ENCODE measurements at regions not wholly inside any gene's neighbourhood (a gene's known extent, or its start where the extent isn't known, plus 50 kb on each side); places are given as distances from the start of the nearest gene placed in this dataset.

DNA sequence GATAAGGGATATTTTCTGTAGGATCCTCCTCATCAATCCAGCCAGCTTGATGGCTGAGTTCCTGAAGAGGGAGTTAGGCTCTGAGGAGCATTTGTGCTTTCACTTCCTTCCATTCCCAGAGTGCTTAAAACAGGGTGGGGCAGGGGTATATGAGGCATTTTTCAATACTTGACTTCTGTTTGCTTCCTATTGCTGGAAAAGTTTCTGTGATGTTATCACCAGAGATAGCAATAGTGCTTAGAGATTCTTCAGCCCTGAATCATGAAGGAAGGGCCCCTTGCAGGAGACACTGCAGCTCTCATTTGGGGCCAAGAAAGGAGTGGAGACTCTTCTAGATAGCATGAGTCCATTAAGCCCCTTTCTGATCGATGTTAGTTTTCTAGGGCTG, 166.7 kb upstream of the RPS6KA3 start:
- ChIA-PET RAD21 (ENCODE audit: low non-redundant PET in 1 of 2, low total read pairs in 2 of 2, uncharacterized antibody in 2 of 2, unreplicated experiment in 2 of 2) (no interaction called here), POLR2A (no interaction called here), CTCF (no interaction called here)
- H3K4me2 ChIP-seq (ENCODE audit: low read length): no peak overlapping the region
- no peaks in the 10 kb centered on the region for H3K79me2 ChIP-seq (ENCODE audit: insufficient read depth, low read length)
- TF ChIP-seq, protein P1, sequence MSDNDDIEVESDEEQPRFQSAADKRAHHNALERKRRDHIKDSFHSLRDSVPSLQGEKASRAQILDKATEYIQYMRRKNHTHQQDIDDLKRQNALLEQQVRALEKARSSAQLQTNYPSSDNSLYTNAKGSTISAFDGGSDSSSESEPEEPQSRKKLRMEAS (IDR thresholded peaks at IDR 0.05): no peak
- TF ChIP-seq, protein P2, sequence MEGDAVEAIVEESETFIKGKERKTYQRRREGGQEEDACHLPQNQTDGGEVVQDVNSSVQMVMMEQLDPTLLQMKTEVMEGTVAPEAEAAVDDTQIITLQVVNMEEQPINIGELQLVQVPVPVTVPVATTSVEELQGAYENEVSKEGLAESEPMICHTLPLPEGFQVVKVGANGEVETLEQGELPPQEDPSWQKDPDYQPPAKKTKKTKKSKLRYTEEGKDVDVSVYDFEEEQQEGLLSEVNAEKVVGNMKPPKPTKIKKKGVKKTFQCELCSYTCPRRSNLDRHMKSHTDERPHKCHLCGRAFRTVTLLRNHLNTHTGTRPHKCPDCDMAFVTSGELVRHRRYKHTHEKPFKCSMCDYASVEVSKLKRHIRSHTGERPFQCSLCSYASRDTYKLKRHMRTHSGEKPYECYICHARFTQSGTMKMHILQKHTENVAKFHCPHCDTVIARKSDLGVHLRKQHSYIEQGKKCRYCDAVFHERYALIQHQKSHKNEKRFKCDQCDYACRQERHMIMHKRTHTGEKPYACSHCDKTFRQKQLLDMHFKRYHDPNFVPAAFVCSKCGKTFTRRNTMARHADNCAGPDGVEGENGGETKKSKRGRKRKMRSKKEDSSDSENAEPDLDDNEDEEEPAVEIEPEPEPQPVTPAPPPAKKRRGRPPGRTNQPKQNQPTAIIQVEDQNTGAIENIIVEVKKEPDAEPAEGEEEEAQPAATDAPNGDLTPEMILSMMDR (IDR thresholded peaks at IDR 0.05 in 2 of 3, conservative IDR thresholded peaks at IDR 0.05 in 1 of 3; ENCODE audit: borderline replicate concordance in 1 of 3, insufficient read depth in 1 of 3, low read depth in 2 of 3, low read length in 2 of 3): no peak
- no peak for TF ChIP-seq RAD21 (IDR thresholded peaks at IDR 0.05; ENCODE audit: low read depth)
- no peak for TF ChIP-seq SRF (IDR thresholded peaks at IDR 0.05; ENCODE audit: low read depth)
- TF ChIP-seq YY1 (IDR thresholded peaks at IDR 0.05; ENCODE audit: extremely low read depth, insufficient replicate concordance, low read depth, low read length): no peak
- TF ChIP-seq, protein P3, sequence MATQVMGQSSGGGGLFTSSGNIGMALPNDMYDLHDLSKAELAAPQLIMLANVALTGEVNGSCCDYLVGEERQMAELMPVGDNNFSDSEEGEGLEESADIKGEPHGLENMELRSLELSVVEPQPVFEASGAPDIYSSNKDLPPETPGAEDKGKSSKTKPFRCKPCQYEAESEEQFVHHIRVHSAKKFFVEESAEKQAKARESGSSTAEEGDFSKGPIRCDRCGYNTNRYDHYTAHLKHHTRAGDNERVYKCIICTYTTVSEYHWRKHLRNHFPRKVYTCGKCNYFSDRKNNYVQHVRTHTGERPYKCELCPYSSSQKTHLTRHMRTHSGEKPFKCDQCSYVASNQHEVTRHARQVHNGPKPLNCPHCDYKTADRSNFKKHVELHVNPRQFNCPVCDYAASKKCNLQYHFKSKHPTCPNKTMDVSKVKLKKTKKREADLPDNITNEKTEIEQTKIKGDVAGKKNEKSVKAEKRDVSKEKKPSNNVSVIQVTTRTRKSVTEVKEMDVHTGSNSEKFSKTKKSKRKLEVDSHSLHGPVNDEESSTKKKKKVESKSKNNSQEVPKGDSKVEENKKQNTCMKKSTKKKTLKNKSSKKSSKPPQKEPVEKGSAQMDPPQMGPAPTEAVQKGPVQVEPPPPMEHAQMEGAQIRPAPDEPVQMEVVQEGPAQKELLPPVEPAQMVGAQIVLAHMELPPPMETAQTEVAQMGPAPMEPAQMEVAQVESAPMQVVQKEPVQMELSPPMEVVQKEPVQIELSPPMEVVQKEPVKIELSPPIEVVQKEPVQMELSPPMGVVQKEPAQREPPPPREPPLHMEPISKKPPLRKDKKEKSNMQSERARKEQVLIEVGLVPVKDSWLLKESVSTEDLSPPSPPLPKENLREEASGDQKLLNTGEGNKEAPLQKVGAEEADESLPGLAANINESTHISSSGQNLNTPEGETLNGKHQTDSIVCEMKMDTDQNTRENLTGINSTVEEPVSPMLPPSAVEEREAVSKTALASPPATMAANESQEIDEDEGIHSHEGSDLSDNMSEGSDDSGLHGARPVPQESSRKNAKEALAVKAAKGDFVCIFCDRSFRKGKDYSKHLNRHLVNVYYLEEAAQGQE (IDR thresholded peaks at IDR 0.05; ENCODE audit: low read depth): no peak
- no peak for TF ChIP-seq ELF1 (IDR thresholded peaks at IDR 0.05; ENCODE audit: borderline replicate concordance, low read depth)
- TF ChIP-seq, protein P4, sequence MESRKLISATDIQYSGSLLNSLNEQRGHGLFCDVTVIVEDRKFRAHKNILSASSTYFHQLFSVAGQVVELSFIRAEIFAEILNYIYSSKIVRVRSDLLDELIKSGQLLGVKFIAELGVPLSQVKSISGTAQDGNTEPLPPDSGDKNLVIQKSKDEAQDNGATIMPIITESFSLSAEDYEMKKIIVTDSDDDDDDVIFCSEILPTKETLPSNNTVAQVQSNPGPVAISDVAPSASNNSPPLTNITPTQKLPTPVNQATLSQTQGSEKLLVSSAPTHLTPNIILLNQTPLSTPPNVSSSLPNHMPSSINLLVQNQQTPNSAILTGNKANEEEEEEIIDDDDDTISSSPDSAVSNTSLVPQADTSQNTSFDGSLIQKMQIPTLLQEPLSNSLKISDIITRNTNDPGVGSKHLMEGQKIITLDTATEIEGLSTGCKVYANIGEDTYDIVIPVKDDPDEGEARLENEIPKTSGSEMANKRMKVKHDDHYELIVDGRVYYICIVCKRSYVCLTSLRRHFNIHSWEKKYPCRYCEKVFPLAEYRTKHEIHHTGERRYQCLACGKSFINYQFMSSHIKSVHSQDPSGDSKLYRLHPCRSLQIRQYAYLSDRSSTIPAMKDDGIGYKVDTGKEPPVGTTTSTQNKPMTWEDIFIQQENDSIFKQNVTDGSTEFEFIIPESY (IDR thresholded peaks at IDR 0.05; ENCODE audit: extremely low read depth, insufficient replicate concordance, low read length): no peak
- H2AFZ ChIP-seq (ENCODE audit: low read depth, low read length, poor library complexity, severe bottlenecking): no peak overlapping the region
- H3K4me3 ChIP-seq (replicated peaks in 1 of 2; ENCODE audit: low read depth in 1 of 2, low read length in 2 of 2): no peak overlapping the region
- DNase-seq (ENCODE audit: low read depth, low spot score): no peak
- no peaks in the 10 kb centered on the region for H4K20me1 ChIP-seq (ENCODE audit: insufficient read depth)
- intact Hi-C loops (cut with micrococcal nuclease): no loop called here
- H3K27ac ChIP-seq (ENCODE audit: low read depth, low read length): no peak overlapping the region
- no peak for ATAC-seq
- H3K9ac ChIP-seq (ENCODE audit: low read length): no peak overlapping the region
- BruUV-seq (replicated peaks): no TSS peak
- H3K9me3 ChIP-seq (ENCODE audit: control insufficient read depth in 1 of 2, insufficient read depth in 1 of 2, low read depth in 1 of 2, low read length in 2 of 2): no peaks in the 10 kb centered on the region
- no peaks in the 10 kb centered on the region for H3K36me3 ChIP-seq (ENCODE audit: control insufficient read depth in 1 of 2, insufficient read depth in 2 of 2, low read length in 2 of 2)
- H3K9me2 ChIP-seq (ENCODE audit: insufficient read depth): no peaks in the 10 kb centered on the region
- H3K4me1 ChIP-seq (ENCODE audit: control insufficient read depth in 1 of 2, insufficient read depth in 2 of 2, low read length in 2 of 2): no peaks in the 10 kb centered on the region
- no peaks in the 10 kb centered on the region for H3K27me3 ChIP-seq (ENCODE audit: insufficient read depth, low read length)
